Activated CD4-positive, CD25-positive, alpha-beta regulatory T cell treated with anti-CD3 and anti-CD28 coated beads, Interleukin-2, amount 50 U/mL, for 24 hours (primary cell): ENCODE measurements at regions not wholly inside any gene's neighbourhood (a gene's known extent, or its start where the extent isn't known, plus 50 kb on each side); places are given as distances from the start of the nearest gene placed in this dataset.

ENCODE experiments used
- ATAC-seq, 2 donors: fragments of 150-1000 bp; cut with Tn5 transposase; one replicate each; pipeline ENCODE4 v1.10.0; 2021; ENCODE audit warnings: mild to moderate bottlenecking in 1 of 2, moderate library complexity in 1 of 2

GRCh38 chr5:98401656-98402055 lies 371.8 kb upstream of the RGMB start:
- ATAC-seq = no peak

GRCh38 chr5:98402130-98402529 lies 371.3 kb upstream of the RGMB start:
- ATAC-seq = no peak

GRCh38 chr5:98403131-98403530 lies 370.3 kb upstream of the RGMB start:
- no peak for ATAC-seq

- no peak for ATAC-seq
These were observed 358.5 kb upstream of the RGMB start for GRCh38 chr5:98414938-98415337.

- no peak for ATAC-seq
These were observed 357.8 kb upstream of the RGMB start for GRCh38 chr5:98415663-98416062.

- no peak for ATAC-seq
These were observed 356.9 kb upstream of the RGMB start for GRCh38 chr5:98416541-98416940.

- ATAC-seq = no peak
These were observed 353.6 kb upstream of the RGMB start for GRCh38 chr5:98419825-98420224.

- ATAC-seq = no peak
These were observed 348.6 kb upstream of the RGMB start for GRCh38 chr5:98424681-98425450.

GRCh38 chr5:98425640-98426039 lies 347.8 kb upstream of the RGMB start:
- no peak for ATAC-seq

GRCh38 chr5:98428806-98429205 lies 344.7 kb upstream of the RGMB start:
- no peak for ATAC-seq

- ATAC-seq = no peak
These were observed 341.1 kb upstream of the RGMB start for GRCh38 chr5:98432378-98432777.

- ATAC-seq = no peak
These were observed 340.4 kb upstream of the RGMB start for GRCh38 chr5:98433022-98433421.

- no peak for ATAC-seq
These were observed 339.8 kb upstream of the RGMB start for GRCh38 chr5:98433673-98434072.

- no peak for ATAC-seq
These were observed 336.8 kb upstream of the RGMB start for GRCh38 chr5:98436667-98437066.

GRCh38 chr5:98442448-98442847 lies 331.0 kb upstream of the RGMB start:
- no peak for ATAC-seq

- ATAC-seq = no peak
These were observed 329.6 kb upstream of the RGMB start for GRCh38 chr5:98443881-98444280.

GRCh38 chr5:98453296-98453695 lies 320.2 kb upstream of the RGMB start:
- no peak for ATAC-seq

- no peak for ATAC-seq
These were observed 319.1 kb upstream of the RGMB start for GRCh38 chr5:98454407-98454806.

GRCh38 chr5:98454904-98455303 lies 318.6 kb upstream of the RGMB start:
- ATAC-seq = no peak

- ATAC-seq = no peak
These were observed 317.8 kb upstream of the RGMB start for GRCh38 chr5:98455665-98456064.

GRCh38 chr5:98458004-98458403 lies 315.5 kb upstream of the RGMB start:
- no peak for ATAC-seq

GRCh38 chr5:98458726-98459125 lies 314.7 kb upstream of the RGMB start:
- ATAC-seq = no peak

- no peak for ATAC-seq
These were observed 312.9 kb upstream of the RGMB start for GRCh38 chr5:98460536-98460935.

GRCh38 chr5:98461485-98461884 lies 312.0 kb upstream of the RGMB start:
- no peak for ATAC-seq

GRCh38 chr5:98463222-98463621 lies 310.2 kb upstream of the RGMB start:
- no peak for ATAC-seq
